AG04449 (cell line): ENCODE measurements at regions not wholly inside any gene's neighbourhood (a gene's known extent, or its start where the extent isn't known, plus 50 kb on each side); places are given as distances from the start of the nearest gene placed in this dataset.

Experiments
- CTCF ChIA-PET: fragments of 350-600 bp; formaldehyde crosslinking; extraction: SDS; loops from one replicate; lab custom pipeline; 2021; ENCODE audit warnings: antibody characterized with exemption; lab: Yijun Ruan, JAX
- POLR2A ChIA-PET: fragments of 400-600, 350-600 bp; formaldehyde crosslinking; extraction: SDS; loops from one replicate; lab custom pipeline; 2020; ENCODE audit warnings: antibody characterized with exemption, inconsistent platforms; lab: Yijun Ruan, JAX
- DNase-seq: peaks from one replicate; pipeline ENCODE4 v3.0.0-alpha.2; 2010; ENCODE audit warnings: low read depth, low spot score
- H3K4me3 ChIP-seq: 2 replicates; pipeline ENCODE4 v1.5.1; 2011; ENCODE audit warnings: low read depth, mild to moderate bottlenecking, control low read depth, low read length
- TF ChIP-seq, protein P1 (sequence below): IDR thresholded peaks from one replicate; pipeline ENCODE4 v1.5.1; 2011; ENCODE audit warnings: mild to moderate bottlenecking, moderate library complexity, low read length, control low read depth, inconsistent platforms; ENCODE audit not compliant: insufficient read depth; ENCODE audit errors: missing control alignments

DNA sequence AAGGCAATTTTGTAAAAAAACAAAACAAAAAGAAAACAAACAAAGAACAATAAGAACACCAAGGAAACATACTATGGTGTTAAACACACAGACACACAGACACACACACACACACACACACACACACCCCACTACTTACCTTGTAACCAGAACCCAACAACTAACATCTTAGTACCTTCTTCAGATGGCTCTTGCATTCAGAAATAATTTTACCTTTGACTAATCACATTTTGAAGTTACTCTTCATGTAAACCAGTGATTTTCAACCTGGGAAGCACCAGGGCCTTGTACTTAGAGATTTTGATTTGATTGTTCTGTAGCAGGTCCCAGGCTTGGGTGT lies 87.5 kb downstream of the AQP4 start:
- POLR2A ChIA-PET, result no interaction called here
- DNase-seq, result no peak
- CTCF ChIA-PET, result no interaction called here
- no peak overlapping the region for H3K4me3 ChIP-seq
- TF ChIP-seq, protein P1, sequence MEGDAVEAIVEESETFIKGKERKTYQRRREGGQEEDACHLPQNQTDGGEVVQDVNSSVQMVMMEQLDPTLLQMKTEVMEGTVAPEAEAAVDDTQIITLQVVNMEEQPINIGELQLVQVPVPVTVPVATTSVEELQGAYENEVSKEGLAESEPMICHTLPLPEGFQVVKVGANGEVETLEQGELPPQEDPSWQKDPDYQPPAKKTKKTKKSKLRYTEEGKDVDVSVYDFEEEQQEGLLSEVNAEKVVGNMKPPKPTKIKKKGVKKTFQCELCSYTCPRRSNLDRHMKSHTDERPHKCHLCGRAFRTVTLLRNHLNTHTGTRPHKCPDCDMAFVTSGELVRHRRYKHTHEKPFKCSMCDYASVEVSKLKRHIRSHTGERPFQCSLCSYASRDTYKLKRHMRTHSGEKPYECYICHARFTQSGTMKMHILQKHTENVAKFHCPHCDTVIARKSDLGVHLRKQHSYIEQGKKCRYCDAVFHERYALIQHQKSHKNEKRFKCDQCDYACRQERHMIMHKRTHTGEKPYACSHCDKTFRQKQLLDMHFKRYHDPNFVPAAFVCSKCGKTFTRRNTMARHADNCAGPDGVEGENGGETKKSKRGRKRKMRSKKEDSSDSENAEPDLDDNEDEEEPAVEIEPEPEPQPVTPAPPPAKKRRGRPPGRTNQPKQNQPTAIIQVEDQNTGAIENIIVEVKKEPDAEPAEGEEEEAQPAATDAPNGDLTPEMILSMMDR, result no peak

DNA sequence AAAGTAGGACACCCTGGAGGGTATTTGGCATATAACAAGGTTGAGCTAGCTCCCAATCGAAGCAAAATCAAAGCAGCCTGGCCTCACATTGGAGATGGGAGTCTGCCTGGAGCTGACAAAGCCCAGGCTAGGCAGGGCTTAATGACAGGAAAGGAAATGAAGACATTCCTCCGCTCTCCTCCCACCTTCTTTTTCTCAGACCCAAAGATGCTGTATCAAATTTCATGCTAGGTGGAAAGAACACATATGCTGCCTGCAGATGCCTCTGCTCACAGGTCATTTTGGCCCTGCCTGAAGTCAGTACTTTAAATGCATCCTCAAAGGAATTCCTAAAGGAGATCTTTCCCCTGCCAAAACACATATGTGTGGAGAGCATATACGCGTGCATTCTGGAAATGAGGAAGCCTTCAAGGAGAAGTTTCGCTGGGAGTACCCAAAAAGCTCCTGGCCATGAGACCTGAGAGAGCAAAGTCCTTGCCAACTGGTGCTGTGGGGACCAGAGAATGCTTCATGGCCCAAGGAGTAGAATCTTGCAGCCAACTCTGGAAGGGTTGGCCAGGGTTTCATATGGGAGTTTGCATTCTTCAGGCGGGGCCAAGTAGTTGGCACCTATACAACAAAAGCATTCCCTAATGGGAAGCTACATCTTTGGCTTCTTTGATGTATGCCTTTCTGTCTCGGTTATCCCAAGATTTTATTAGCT lies 88.0 kb downstream of the AQP4 start:
- ChIA-PET CTCF (no interaction called here), POLR2A (no interaction called here)
- H3K4me3 ChIP-seq, result no peak overlapping the region
- DNase-seq, result no peak
- TF ChIP-seq, protein P1, result no peak

DNA sequence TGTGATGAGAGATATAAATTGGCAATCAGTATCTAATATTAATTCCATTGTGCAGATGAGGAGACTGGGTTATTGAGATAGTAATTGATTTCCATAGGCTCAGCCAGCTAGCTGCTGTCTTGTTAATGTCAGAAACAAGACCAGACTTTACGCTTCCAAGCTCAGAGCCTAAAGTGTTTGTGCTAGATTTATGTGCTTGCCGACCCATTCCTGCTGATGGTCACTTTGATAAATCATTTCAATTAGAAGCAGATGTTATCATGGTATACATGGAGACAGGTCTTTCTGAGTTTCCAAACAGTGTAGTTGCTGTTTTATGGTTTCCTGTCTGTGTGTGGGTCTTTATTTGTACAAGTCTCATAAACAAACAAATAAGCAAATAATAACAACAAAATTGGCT lies 92.8 kb downstream of the AQP4 start:
- TF ChIP-seq, protein P1, result no peak
- DNase-seq, result no peak
- CTCF ChIA-PET, result no interaction called here
- POLR2A ChIA-PET, result no interaction called here
- H3K4me3 ChIP-seq, result no peak overlapping the region

DNA sequence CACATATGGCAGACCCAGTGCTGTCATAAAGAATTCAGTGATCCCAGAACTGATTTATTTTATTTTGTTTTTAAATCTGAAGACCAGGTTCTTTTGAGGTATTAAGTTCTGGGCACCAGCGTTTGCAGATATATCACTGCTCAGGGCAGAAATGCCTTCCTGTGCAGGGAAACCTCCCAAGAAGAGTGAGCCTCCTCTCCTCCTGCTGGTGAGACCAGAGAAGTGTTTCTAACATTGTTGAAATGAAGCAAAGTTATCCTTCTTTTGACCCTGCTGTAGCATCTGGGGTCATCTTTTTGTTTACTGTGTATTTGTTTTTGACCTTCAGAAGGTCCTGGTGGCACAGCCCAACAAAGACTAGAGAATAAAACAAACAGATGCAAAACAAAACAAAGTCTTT lies 94.0 kb downstream of the AQP4 start:
- DNase-seq, result no peak
- ChIA-PET CTCF (no interaction called here), POLR2A (no interaction called here)
- no peak overlapping the region for H3K4me3 ChIP-seq
- TF ChIP-seq, protein P1, result peak; percentile 15

DNA sequence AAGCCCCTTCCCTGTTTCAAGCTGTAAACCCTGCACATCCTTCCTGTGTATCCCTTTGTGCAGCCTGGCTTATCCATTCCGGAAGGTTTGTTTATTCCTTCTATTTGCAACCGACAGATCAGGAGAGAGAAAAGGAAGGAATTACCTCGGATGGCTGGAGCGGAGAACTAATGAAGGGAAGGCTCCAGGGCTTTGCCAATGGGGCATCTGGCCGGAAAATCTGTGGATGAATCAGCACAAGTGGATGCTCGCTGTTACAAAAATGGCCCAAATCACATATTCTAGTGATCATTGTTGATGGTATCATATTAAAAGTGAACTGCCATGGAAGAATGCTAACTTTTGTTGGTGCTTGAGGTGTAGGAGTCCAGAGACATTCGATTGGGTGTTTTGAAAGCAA lies 97.1 kb downstream of the AQP4 start:
- H3K4me3 ChIP-seq, result no peak overlapping the region

DNA sequence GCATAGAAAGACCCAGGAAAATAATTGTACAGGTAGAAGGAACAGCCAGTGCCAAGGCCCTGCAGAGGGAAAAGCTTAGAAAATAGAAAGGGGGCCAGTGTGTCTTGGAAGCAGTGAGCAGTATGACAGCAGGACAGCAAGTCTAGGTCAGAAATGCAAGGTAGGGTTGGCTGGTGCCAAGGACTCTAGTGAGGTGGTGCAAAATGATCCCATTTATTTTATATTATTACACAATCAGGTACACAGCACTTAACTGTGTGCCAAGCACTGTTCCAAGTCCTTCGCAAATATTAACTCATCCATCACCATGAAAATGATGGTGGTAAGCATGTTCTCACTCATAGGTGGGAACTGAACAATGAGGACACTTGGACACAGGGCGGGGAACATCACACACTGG lies 100.0 kb downstream of the AQP4 start:
- TF ChIP-seq, protein P1, result no peak
- DNase-seq, result no peak
- H3K4me3 ChIP-seq, result no peak overlapping the region
- ChIA-PET CTCF (no interaction called here), POLR2A (no interaction called here)

More for the DNA sequence above, 97.1 kb downstream of the AQP4 start:
- ChIA-PET POLR2A (no interaction called here), CTCF (no interaction called here)
- TF ChIP-seq, protein P1, result no peak
- no peak for DNase-seq
